ENCODE measurements at regions not wholly inside any gene's neighbourhood (a gene's known extent, or its start where the extent isn't known, plus 50 kb on each side); places are given as distances from the start of the nearest gene placed in this dataset.
"Not testable (repeated sequence)": the region's sequence is repeated elsewhere in the genome, so short reads cannot be mapped to it uniquely, and the experiment has no call there.

DNA sequence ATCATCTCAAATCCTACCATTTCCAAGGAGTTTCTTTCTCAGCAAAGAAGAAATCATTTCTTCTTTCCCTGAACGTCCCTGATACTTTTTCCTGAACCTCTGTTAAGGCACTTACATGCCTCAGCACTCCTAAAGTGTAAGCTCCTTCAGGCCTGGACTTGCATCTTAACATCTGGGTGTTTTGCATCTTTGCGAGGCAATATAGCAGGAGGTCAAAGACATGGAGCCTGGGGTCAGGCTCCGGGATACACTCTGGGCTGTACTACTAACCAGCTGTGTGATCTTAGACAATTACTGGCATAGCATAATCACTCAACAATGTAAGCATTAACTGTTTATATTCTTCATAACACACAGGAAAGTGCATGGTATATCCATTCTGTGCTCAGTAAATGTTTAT, 275.5 kb upstream of the BOD1L1 start:
- no peak for DNase-seq

DNA sequence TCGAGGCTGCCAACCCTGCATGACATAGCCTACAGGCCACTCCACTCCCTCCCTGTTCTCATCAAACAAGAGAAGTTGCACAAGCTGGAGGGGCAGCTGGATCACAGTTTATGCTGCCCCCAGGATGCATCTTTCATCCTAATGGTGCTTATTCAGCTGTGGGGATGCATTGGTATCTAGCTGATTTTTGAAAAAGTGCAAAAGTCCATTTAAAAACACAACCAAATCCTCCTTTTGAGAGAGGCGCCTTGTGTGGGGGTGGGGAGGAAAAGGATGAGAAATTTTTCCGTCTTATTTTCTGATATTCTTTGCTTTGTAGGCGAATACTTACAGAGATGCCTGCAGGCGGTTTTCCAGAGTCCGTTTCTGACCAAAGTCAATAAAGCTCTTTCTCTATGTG, 276.4 kb upstream of the BOD1L1 start:
- DNase-seq, result no peak

DNA sequence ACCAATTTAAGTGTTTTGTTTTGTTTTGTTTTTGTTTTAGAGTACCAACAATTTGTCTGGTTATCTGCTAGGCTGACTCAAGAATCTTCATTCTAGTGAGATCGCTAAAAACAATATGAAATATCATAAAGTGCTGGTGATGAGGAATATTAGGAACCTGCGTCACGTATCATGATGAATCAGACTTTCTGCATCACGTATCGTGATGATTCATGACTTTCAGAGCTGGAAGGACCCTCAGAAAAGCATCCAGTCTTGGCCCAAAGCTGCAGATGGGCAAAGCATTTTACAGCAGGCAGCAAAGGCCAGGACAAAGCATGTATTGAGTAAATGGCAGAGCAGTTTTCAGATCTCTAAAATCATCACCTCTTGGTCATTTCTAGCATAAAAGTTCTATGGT, 278.0 kb upstream of the BOD1L1 start:
- no peak for DNase-seq

DNA sequence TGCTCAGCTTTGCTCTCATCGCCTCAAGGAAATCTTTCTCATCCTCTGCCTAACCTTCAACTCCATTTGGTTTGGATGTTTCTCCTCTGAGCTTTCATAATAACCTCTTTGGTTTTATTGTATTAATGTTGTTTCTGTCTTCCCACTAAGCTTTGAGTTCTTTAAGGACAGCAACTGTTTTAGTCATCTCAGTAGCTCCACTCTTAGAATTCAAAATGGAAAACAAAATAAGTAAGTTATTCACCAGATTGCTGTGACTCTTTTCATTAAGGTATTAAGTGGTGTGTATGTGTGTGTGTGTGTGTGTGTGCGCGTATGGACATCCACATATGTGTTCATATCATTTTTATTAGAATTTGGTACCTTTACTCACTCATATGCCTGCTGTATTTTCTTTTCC, 279.2 kb upstream of the BOD1L1 start:
- DNase-seq, result no peak

DNA sequence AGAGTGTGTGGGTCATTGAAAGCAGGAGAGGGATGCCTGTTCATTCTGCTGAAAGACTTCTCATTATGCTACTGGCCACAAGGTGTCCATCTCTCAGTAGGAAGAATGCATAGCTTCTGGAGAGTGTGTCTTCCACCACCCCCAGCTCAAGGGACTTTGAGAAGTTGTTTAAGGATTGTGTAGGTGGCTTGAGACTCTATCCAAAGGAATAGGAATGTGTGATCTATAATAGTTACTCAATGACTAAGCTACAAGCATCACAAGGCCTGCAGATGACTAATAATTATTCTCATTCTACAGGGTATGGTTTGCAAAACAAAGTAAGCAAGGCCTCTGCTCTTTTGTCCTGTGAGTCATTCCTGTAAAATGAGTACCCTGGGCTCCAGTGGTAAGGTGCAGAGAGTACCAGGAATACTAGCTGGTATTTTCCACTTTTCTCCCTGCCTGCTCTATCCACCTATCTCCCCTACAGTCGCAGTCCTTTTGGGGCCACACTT, 279.8 kb upstream of the BOD1L1 start:
- DNase-seq, result no peak

DNA sequence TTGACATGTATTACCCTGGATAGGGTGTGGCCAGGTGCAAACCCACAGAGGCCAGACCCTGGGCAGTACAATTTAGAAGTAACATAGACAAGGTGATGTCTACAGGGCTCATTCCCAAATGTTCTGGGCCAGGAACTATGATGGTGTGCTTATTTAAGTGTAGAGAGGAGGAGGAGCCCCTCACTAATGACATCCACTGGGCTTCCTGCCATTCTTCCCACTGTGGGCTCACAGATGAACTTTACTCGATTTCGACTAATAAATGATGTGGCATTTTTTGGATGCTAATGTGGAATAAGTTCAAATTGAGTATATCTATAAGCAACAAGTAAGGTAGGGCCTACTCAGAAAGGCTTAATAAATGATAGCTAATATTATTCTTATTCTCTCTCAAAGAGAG, 280.9 kb upstream of the BOD1L1 start:
- no peak for DNase-seq

DNA sequence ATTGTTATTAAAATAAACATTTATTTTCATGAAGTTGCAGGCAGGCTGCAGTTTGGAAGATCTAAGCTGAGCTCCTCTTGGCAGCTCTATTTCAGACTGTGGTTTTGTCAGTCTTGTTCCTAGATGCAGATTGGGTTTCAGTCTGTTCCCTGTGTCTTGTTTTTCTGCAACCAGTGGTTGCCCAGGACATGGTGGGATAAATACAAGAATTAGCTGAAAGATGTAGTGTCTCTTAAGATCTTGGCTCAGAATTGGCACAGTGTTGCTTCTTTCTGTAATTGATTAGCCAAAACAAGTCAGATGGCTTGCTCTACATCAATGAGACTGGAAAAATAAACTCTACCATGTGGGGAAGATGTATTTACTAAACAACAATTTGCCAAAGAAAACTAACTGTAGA, 283.0 kb upstream of the BOD1L1 start:
- DNase-seq, result no peak

DNA sequence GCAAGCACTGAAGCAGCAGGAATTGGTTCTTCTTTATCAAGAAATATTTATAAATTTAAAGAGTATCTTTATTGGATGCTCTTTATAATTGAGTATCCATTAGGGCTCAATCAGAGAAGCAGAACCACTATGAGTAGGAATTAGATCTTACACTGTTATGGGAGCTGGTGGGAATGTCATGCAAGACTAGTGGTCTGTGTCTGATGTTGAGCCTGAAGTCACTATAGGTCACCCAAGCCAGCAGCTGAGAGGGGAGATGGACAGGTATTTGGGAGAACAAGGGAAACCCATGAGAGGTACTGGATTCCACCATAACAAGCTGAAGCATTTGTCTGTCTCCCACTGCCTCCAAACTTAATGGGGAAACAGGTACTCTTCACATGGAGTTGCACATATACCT, 283.7 kb upstream of the BOD1L1 start:
- DNase-seq, result no peak

DNA sequence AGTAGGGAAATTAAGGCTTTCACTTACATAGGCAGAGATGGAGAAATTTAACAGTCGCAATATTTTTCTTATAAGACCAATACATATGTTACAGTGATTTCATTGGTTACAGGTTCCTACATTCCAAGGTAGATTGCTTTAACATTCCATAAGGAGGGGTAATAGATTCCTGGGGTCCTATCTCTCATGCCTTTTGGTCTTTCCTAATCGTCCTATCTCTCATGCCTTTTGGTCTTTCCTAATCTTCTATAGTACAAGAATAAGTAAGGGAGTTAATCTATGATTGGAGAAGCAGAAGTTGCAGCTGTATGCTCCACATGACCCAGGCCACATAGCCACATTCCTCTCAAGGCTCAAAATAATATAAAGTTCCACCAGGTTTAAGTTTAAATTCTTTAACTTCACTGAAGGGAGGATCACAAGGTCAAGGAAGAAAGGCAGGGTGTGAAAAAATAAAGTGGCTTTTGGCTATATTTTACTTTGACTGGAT, 285.0 kb upstream of the BOD1L1 start:
- no peak for DNase-seq

DNA sequence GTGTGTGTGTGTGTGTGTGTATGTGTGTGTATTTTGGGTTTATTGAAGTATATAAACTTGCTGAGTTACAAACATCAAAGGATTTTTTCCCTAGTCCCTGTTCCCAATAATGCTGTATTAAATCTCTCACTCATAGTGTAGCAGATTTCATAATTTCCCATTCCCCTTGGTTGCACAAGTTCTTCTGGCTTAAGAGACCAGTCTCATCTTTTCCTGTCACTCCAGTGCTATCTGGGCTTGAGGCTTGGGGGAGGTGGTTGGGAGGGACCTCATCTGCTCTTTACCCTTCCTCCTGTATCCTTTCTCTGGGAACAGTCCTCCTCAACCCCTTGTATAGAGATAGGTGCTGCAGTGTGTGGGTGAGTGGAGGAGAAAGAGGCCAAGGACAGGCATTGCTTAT, 285.4 kb upstream of the BOD1L1 start:
- DNase-seq, result no peak

DNA sequence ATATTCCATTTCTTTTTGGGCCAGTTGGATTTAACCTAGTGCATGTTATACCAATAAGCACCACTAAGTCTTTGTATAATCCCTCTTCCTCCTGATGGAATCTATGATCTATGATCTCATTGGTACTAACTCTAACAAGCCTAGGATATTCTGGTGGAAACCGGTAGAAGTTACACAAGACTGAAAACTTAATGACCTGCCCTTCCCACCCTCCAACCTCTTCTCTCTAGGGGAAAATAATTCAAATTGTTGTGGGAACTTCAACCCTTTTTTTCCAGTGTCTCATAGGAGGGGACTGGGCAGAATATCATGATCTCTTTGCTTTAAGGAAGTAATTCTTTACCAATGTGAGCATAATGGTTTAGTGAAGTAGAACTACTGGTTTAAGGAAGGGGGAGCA, 289.5 kb upstream of the BOD1L1 start:
- DNase-seq, result no peak

DNA sequence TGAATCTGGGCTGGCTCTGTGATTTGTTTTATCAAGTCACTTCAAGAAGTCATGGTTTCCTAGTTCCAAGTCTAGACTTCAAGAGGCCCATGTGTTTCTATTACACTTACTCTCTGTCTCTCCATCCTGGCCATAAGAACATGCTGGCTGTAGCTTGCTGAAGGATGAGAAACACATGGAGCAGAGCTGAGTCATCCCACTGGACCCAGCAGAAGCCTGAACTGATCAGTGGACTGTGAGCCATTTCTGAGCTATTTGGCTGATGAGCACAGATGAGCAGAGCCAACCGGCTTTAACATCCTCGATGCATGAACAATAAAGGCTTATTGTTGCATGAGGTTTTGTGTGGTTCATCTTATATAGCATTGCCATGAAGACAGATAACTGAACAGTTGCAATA, 290.6 kb upstream of the BOD1L1 start:
- no peak for DNase-seq

DNA sequence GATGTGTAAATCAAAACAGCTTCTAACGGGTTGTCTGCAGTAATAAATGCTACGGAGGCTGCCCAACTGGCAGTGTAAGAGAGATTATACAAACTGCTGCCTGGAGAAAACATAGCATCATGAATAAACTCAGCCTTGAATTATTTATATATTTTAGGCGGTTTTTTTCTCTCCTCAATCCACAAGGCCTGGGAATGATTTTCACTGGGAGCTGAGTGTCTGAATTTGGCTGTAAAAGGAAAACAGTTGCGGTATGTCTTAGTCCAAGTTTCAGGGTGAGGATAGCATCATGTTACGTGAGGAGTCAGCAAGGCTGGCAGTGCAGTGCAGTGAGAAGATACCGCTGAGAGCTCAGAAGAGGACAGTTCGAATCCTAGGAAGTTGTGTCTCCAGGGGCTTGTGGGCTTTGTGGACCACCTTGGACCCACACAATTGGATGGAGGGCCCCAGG, 291.5 kb upstream of the BOD1L1 start:
- no peak for DNase-seq

DNA sequence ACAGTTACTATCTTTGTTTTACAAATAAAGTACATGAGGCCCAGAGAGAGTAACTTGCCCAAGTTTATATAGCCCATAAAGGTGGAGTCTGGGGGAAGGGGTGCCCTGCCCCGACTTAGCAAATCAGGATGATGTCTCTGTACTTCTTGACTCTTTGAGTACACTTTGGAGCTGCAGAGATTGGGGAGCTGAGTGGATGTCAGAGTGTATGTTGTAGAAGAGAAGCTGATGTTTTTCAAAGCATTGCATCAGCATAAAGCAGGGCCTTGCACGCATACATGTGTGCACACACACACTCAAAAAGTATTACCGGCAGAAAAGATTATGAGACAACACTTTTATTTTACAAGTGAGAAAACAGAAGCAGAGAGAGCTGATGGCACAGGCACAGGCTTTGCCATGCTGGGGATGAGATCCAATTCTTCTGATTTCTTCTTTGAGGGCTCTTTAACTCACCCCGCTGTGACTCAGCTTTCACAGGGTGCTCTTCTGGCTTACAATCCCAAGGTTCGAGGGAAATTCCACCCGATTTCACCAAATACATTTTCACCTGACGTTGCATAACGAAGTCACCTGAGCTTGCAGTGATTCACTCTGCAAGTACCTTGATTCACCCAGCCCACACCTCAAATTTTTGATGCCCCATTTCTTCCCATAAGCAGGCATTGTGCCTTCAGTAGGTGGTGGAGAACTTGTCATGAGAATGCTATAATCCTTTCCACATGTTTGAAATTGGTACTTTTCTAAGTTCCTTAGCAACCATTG, 292.8 kb upstream of the BOD1L1 start:
- DNase-seq, result no peak

DNA sequence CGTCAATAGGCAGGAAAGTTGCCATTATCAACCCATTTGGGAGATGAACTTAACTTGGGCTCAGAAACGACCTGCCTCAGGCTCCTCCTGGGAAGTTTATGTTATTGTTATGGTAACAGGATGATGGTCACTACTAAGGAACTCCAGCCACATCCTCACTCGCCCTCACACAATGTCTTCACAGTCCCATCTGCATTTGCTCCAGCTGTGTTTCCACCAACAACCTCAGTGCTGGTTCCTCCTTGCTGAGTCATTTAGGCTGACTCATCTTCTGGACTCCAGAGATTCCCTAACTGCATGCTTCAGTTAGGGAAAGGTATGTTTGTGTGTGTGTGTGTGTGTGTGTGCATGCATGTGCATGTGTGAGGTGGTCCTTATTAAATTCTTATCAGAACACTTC, 293.4 kb upstream of the BOD1L1 start:
- DNase-seq, result no peak

DNA sequence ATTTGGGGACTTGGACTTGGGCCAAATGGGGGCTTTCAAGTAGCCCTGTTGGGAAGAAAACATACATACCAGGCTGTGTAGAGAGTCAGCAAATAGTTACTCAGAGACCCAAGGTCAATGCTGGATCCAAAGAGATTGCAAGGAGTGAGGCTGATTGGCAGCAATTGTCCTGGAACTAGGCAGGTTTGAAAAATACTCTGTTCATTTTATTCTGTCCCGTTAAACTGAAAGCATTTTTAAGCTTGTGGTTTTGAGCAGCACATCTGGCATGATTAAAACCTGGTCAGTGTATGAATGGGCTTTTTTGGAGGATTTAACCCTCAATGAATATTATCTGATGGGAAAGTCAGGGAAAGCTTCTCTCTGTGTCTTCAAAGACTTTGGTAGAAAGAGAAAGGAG, 294.3 kb upstream of the BOD1L1 start:
- DNase-seq, result no peak

DNA sequence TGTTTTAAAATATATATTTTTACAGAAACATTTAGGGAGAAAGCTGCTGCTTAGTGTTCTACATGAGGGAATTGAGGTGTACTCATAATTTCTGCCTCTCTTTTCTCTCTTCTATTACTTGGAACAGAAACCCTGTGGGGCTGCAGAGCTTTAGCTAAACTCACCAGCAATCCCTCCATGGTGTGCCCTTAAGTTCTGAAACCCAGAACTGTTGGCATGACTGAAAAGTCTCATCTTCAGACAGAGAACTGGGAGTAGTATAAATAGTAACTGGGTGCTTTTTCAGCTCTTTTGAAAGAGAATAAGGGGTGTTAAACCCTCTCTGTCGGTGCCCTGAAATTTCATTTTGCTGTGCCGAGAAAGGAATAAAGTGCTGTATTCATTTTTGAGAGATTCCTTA, 294.9 kb upstream of the BOD1L1 start:
- no peak for DNase-seq

DNA sequence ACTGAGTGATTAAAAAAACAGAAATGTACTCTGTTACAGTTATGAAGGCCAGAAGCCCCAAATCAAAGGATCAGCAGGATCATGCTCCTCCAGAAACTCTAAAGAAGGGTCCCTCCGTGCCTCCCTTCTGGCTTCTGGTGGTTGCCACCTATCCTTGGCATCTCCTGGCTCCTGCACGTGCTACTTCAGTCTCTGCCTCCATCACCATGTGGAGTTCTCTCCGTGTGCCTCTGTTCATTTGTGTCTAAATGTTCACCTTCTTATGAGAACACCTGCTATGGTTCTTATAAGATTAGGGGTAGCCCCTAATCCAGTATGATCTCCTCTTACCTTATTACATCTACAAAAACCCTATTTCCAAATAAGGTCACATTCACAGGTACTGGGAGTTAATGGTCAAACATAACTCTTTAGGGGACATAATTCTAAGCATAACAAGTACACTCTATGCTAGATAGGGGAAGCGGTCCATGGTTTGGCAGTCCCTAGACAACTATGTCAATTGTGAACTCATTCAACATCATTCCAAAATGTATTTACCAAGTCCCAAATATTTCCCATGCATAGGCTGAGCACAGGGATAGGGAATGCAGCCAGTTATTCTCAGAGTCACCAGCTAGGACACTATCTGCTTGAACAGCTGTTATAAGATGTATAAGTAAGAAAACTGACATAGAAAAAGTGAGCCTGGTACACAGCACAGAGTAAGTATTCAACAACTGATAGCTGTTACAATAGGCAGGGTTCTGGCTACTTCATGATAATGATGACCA, 295.5 kb upstream of the BOD1L1 start:
- DNase-seq, result no peak

DNA sequence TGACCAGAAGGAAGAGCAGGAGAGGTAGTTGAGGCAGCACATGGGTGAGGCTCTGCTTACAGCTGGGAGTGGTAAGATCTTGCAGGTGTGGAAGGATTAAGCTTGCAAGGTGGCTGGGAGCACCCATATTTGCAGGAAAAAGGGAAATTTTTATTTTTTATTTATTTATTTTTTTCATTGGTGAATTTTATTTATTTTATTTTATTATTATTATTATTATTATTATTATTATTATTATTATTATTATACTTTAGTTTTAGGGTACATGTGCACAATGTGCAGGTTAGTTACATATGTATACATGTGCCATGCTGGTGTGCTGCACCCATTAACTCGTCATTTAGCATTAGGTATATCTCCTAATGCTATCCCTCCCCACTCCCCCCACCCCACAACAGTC, 297.4 kb upstream of the BOD1L1 start:
- not testable (repeated sequence) for DNase-seq

DNA sequence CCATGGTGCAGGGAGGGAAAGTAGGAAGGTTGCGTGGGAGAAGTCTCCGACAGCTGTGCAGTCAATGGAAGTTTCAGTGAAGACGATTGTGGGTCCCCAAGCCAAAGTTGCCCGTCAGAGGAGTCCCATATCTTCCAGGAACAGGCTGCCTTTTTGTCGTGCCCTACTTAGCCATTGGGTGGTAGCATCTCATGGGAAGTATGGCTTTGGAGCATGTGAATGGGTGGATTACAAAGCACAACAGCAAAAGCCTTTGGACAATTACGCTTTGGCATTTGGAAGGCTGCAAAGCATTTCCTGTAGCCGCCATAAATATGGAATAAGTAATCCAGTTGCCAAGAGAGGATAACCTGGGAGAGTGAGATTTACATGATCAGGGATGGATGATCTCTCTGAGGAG, 300.7 kb upstream of the BOD1L1 start:
- no peak for DNase-seq

DNA sequence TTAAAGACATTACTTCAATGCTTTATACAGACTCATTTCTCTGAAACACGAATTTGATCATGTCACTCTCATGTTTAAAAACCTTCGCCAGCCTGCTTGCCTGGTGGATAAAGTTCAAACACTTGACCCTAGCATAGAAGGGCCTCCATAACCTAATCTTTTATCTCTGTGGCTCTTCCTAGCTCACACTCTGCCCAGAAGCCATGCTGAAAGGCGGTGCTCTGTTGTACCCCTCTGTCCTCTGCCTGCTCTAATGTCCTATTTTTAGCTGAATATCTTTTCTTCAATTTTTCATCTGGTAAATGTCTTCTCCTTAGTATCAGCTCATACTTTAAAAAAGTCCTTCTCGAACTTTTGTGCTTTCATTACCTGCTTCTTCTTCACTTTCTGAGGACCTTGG, 302.6 kb upstream of the BOD1L1 start:
- no peak for DNase-seq

DNA sequence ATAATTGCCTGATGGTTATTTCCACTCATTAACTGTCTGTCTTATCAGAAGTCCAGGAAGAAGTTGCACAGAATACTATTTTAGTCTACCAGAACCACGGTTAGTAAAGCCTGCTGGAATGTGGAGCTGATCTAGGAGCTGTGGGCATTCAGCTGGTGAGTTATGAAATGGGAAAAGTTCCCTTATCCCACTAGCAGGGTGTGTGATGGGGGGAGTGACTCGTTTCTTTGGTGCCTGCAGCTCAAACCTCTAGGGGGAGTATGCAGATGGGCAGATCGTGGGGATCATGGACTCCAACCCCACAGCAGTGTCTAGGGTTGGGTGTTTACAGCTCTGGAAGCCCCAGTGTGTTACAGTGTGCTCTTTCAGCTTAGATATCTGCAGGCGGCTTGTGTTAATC, 305.7 kb upstream of the BOD1L1 start:
- DNase-seq, result no peak

DNA sequence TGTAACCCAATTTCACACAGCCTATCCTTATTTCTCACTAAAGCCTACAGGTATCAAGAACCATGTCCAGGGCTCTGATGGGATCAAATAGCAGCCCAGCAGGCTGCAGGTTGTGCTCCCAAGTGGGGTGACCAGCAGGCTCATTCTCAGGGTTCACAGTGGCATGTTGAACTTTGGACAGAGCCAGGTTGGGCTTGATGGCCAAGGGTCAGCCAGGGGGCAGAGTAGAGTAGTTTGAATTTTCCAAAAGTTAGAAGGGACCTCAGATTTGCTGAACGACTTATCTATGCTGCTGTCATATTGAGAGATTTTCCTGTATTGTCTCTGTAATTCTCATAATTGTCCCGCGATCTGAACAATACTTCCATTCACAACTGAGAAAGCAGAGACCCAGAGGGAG, 310.8 kb upstream of the BOD1L1 start:
- no peak for DNase-seq

DNA sequence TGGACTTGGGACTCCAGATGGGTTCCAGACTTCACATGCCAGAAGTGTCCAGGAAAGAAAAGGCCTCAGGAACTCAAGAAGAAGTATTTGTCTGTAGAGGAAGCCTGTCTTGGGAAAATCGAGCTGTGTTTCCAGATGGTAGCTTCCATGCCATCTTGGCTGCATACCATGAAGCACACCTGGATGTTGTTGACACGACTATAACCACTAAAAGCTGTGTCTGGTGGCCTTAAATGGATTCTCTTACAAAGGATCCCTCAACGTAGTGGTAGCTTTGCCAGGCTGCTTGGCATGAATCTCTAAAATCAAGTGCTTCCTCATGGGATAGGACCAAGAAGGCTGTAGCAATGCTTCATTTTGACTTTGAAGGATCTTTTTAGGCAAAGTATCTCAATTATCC, 313.4 kb upstream of the BOD1L1 start:
- no peak for DNase-seq

Data from activated gamma-delta T cell (primary cell).